Gastrocnemius medialis (tissue), 4 donors: ENCODE measurements at regions not wholly inside any gene's neighbourhood (a gene's known extent, or its start where the extent isn't known, plus 50 kb on each side); places are given as distances from the start of the nearest gene placed in this dataset.

Source experiments
- ATAC-seq, 2 donors: fragments of 150-250 bp; one replicate each; pipeline ENCODE4 v1.9.1; 2016
- DNase-seq, 2 donors: peaks; one replicate each; pipeline ENCODE4 v3.0.0-alpha.2; 2019
- H3K27ac ChIP-seq, 4 donors: fragments of 200-600 bp; sonication (generic); 1 replicate in 1 of 4; 2 replicates in 3 of 4; pipeline ENCODE4 v1.5.1; 2016 to 2018; ENCODE audit warnings: mild to moderate bottlenecking in 2 of 4, moderate library complexity in 1 of 4
- H3K27me3 ChIP-seq, 3 donors: fragments of 200-600 bp; sonication (generic) in 2 of 3; 1 replicate in 1 of 3; 2 replicates in 2 of 3; pipeline versions ENCODE4 v1.5.1 to v1.6.0; 2016 to 2019; ENCODE audit warnings: mild to moderate bottlenecking in 1 of 3, moderate library complexity in 1 of 3
- H3K36me3 ChIP-seq, 2 donors: fragments of 200-600 bp; sonication (generic) in 1 of 2; one replicate each; pipeline ENCODE4 v1.5.1; 2017 to 2018
- H3K4me1 ChIP-seq, 2 donors: fragments of 200-600 bp; sonication (generic) in 1 of 2; one replicate each; pipeline ENCODE4 v1.5.1; 2016 to 2017; ENCODE audit warnings: mild to moderate bottlenecking in 2 of 2
- H3K4me3 ChIP-seq, 4 donors: fragments of 200-600 bp; sonication (generic) in 3 of 4; 1 replicate in 1 of 4; 2 replicates in 3 of 4; pipeline ENCODE4 v1.5.1; 2016 to 2019; ENCODE audit warnings: mild to moderate bottlenecking in 2 of 4
- H3K9me3 ChIP-seq, 3 donors: fragments of 200-600 bp; sonication (generic) in 2 of 3; 1 replicate in 1 of 3; 2 replicates in 2 of 3; pipeline ENCODE4 v1.5.1; 2016 to 2019
- CTCF ChIP-seq, 5 experiments: fragments of 450-650 bp in 3 of 5; fragments of 200-600 bp in 2 of 5; sonication (generic) in 2 of 5; IDR thresholded peaks in 4 of 5; conservative IDR thresholded peaks in 1 of 5; 1 replicate in 4 of 5; 2 replicates in 1 of 5; pipeline ENCODE4 v1.5.1; 2016 to 2019; ENCODE audit warnings: antibody characterized with exemption in 5 of 5, mild to moderate bottlenecking in 3 of 5, moderate library complexity in 3 of 5
- POLR2A ChIP-seq, 2 donors: fragments of 450-650 bp; IDR thresholded peaks; one replicate each; pipeline ENCODE4 v1.6.1; 2017; ENCODE audit warnings: antibody characterized with exemption in 2 of 2, mild to moderate bottlenecking in 2 of 2, moderate library complexity in 2 of 2
- in situ Hi-C, 4 donors: fragments of 200-750 bp; cut with MboI; loops; one replicate each; pipeline versions ENCODE4 v1.15.0 to v1.8.0; 2017; ENCODE audit warnings: low sequenced_read_pairs in 4 of 4
- intact Hi-C: fragments of 100-400 bp; cut with DNase I; formaldehyde crosslinking; loops from one replicate; pipeline ENCODE4 v1.15.1; 2023; ENCODE audit warnings: low total_unique reads

- DNase-seq (peak; percentile 12 to 33), ATAC-seq (peak in 1 of 2 donors; percentile 39)
- in situ Hi-C loops: no loop called here
- H3K4me1 ChIP-seq: no peaks in the 10 kb centered on the region
- no peaks in the 10 kb centered on the region for H3K36me3 ChIP-seq
- H3K4me3 ChIP-seq: no peak overlapping the region
- no peaks in the 10 kb centered on the region for H3K27me3 ChIP-seq
- intact Hi-C loops: no loop called here
- TF ChIP-seq POLR2A (IDR thresholded peaks at IDR 0.05) (no peak), CTCF (IDR thresholded peaks at IDR 0.05 in 4 of 5, conservative IDR thresholded peaks at IDR 0.05 in 1 of 5) (no peak)
- H3K9me3 ChIP-seq: no peaks in the 10 kb centered on the region
- H3K27ac ChIP-seq: no peak overlapping the region
Observed at GRCh38 chr7:47720141-47720906, 138.4 kb upstream of the TNS3 start.

DNA sequence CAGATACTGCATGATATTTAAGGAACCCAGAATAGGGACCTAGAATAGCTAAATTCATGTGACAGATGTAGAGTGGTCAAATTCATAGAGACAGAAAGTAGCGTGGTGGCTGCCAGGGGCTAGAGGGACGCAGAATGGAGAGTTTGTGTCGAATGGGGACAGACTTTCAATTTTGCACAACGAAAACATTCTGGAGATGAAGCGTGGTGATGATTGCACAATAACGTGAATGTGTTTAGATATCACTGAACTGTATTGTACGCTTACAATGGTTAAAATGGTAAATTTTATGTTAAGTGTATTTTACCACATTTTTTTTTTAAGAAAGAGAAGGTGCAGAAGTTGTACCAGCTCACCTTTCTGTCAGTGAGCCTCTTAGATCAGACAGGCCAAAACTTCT lies 137.8 kb upstream of the TNS3 start:
- no peaks in the 10 kb centered on the region for H3K4me1 ChIP-seq
- H3K4me3 ChIP-seq: no peak overlapping the region
- in situ Hi-C loops: no loop called here
- H3K36me3 ChIP-seq: no peaks in the 10 kb centered on the region
- H3K9me3 ChIP-seq: no peaks in the 10 kb centered on the region
- intact Hi-C loops: no loop called here
- H3K27ac ChIP-seq: no peak overlapping the region
- H3K27me3 ChIP-seq: no peaks in the 10 kb centered on the region
- TF ChIP-seq POLR2A (IDR thresholded peaks at IDR 0.05): no peak
- TF ChIP-seq CTCF (IDR thresholded peaks at IDR 0.05 in 4 of 5, conservative IDR thresholded peaks at IDR 0.05 in 1 of 5): no peak
- ATAC-seq (no peak), DNase-seq (no peak)

DNA sequence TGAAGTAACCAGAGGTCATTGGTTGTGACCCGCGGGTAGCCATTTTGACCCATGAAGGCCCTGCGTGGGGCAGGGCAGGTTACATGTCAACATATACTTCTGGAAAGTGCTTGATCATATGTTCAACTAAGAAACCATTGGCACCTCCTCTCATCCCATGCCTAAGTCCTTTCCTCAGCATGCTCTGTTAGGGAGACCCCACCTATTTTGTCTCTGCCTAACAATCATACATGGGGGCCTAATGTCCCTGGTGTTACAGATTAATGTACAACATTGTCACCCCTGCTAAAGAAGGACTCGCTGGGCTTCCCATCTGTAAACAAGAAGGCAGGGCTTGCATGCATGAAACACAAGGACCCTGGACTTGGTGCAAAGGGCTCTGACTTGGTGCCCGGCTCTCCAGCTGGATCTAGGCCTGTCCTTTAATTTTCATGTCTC lies 133.7 kb upstream of the TNS3 start:
- TF ChIP-seq POLR2A (IDR thresholded peaks at IDR 0.05) (no peak), CTCF (IDR thresholded peaks at IDR 0.05 in 4 of 5, conservative IDR thresholded peaks at IDR 0.05 in 1 of 5) (no peak)
- Histone ChIP-seq H3K27me3 (no peaks in the 10 kb centered on the region), H3K36me3 (no peaks in the 10 kb centered on the region), H3K27ac (no peak overlapping the region), H3K9me3 (no peaks in the 10 kb centered on the region), H3K4me1 (no peaks in the 10 kb centered on the region), H3K4me3 (no peak overlapping the region)
- intact Hi-C loops: no loop called here
- DNase-seq (no peak), ATAC-seq (no peak)
- in situ Hi-C loops: no loop called here

- no peaks in the 10 kb centered on the region for H3K9me3 ChIP-seq
- no peak overlapping the region for H3K27ac ChIP-seq
- TF ChIP-seq CTCF (IDR thresholded peaks at IDR 0.05 in 4 of 5, conservative IDR thresholded peaks at IDR 0.05 in 1 of 5): no peak
- no peak for TF ChIP-seq POLR2A (IDR thresholded peaks at IDR 0.05)
- DNase-seq (no peak), ATAC-seq (no peak)
- no peaks in the 10 kb centered on the region for H3K4me1 ChIP-seq
- no peak overlapping the region for H3K4me3 ChIP-seq
- in situ Hi-C loops (no loop called here), intact Hi-C loops (no loop called here)
- no peaks in the 10 kb centered on the region for H3K27me3 ChIP-seq
- no peaks in the 10 kb centered on the region for H3K36me3 ChIP-seq
Observed at GRCh38 chr7:47714669-47715607, 133.0 kb upstream of the TNS3 start.
